Activated CD8-positive, alpha-beta memory T cell treated with anti-CD3 and anti-CD28 coated beads for 48 hours (primary cell): ENCODE measurements at regions not wholly inside any gene's neighbourhood (a gene's known extent, or its start where the extent isn't known, plus 50 kb on each side); places are given as distances from the start of the nearest gene placed in this dataset.

Experiments
- DNase-seq, 3 experiments: peaks; one replicate each; pipeline ENCODE4 v3.0.0-alpha.2; 2020; ENCODE audit warnings: low read depth in 2 of 3, low spot score in 2 of 3

- DNase-seq, result no peak
Measured at GRCh38 chr7:41910940-41911600, 208.2 kb upstream of the INHBA start.

- no peak for DNase-seq
Measured at GRCh38 chr7:41907444-41907843, 204.6 kb upstream of the INHBA start.

- DNase-seq, result no peak
Measured at GRCh38 chr7:41900532-41900931, 197.6 kb upstream of the INHBA start.

GRCh38 chr7:41899823-41900433 is 197.0 kb upstream of the INHBA start:
- no peak for DNase-seq

- DNase-seq, result no peak
Measured at GRCh38 chr7:41893656-41894055, 190.8 kb upstream of the INHBA start.

GRCh38 chr7:41892356-41893100 is 189.6 kb upstream of the INHBA start:
- no peak for DNase-seq

GRCh38 chr7:41891950-41892349 is 189.1 kb upstream of the INHBA start:
- no peak for DNase-seq

GRCh38 chr7:41890631-41891274 is 187.9 kb upstream of the INHBA start:
- DNase-seq, result no peak

GRCh38 chr7:41889472-41889871 is 186.6 kb upstream of the INHBA start:
- DNase-seq, result no peak

GRCh38 chr7:41889040-41889439 is 186.2 kb upstream of the INHBA start:
- DNase-seq, result no peak

GRCh38 chr7:41887416-41887815 is 184.5 kb upstream of the INHBA start:
- DNase-seq, result no peak

GRCh38 chr7:41886901-41887311 is 184.0 kb upstream of the INHBA start:
- no peak for DNase-seq

- no peak for DNase-seq
Measured at GRCh38 chr7:41886262-41886900, 183.5 kb upstream of the INHBA start.

GRCh38 chr7:41885748-41886147 is 182.9 kb upstream of the INHBA start:
- DNase-seq, result no peak

GRCh38 chr7:41885078-41885477 is 182.2 kb upstream of the INHBA start:
- DNase-seq, result no peak

GRCh38 chr7:41882745-41883420 is 180.0 kb upstream of the INHBA start:
- no peak for DNase-seq

- no peak for DNase-seq
Measured at GRCh38 chr7:41882256-41882655, 179.4 kb upstream of the INHBA start.

GRCh38 chr7:41881331-41882130 is 178.6 kb upstream of the INHBA start:
- peak in 2 of 3 experiments; percentile 35 to 65 for DNase-seq

- no peak for DNase-seq
Measured at GRCh38 chr7:41880107-41880506, 177.2 kb upstream of the INHBA start.

GRCh38 chr7:41879403-41879802 is 176.5 kb upstream of the INHBA start:
- no peak for DNase-seq
